Activated CD4-positive, alpha-beta T cell treated with anti-CD3 and anti-CD28 coated beads, Interleukin-2, amount 50 U/mL, for 48 hours (primary cell): ENCODE measurements at regions not wholly inside any gene's neighbourhood (a gene's known extent, or its start where the extent isn't known, plus 50 kb on each side); places are given as distances from the start of the nearest gene placed in this dataset.
A peak's percentile ranks its signal among the peaks of the same experiment; 100 is the strongest.

Experiments used
- DNase-seq, 2 experiments: peaks; one replicate each; pipeline ENCODE4 v3.0.0-alpha.2; 2020

DNA sequence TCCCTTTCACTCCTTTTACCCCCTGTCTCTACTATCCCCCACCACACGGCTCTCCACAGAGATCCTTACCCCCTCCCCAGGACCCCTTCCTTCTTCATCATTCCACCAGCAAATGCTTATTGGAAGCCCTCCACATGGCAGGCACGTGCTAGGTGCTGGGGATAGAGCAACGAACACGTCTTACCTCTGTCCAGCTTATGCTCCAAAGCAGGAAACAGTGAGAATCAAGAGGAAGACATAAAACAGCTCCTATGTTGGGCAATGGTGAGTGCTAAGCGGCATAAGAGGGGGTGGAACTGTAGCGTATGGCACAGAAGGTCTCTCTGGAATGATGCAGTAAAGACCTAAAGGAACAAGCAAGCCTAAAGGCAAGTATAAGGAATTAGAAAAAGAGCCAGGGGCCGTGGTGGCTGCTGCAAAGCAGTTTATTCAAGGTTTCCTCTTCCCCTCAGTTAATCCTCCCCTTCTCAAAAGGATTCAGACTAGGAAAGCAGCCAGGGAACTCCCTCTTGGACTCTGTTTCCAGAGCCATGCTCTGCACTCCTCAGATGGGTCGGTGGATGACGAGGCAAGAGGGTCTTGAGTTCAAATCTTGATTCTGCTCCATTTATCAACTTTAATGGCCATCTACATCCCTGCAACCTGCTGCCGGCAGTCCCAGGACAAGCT, 289.4 kb downstream of the FOXO1 start:
- DNase-seq: no peak

GRCh38 chr13:40377783-40378182, 288.7 kb downstream of the FOXO1 start:
- DNase-seq: peak; percentile 45 to 57

DNA sequence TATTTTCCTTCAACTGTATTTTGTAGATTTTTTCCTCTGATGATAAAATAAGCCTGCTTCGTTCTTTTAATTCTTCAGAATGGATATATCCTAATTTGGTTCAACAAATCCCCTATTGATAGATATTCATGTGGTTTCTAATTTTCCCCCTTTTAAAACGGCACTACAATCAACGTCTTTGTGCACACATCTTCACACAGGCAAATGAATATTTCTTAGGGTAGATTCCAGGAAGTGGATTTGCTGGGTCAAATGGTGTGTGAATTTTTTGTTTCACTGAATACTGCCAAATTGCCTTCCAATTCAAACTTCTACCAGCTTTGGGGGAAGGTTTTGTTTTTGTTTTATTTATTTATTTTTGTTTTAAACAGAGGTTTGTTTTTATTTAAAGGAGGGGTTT, 287.2 kb downstream of the FOXO1 start:
- no peak for DNase-seq

DNA sequence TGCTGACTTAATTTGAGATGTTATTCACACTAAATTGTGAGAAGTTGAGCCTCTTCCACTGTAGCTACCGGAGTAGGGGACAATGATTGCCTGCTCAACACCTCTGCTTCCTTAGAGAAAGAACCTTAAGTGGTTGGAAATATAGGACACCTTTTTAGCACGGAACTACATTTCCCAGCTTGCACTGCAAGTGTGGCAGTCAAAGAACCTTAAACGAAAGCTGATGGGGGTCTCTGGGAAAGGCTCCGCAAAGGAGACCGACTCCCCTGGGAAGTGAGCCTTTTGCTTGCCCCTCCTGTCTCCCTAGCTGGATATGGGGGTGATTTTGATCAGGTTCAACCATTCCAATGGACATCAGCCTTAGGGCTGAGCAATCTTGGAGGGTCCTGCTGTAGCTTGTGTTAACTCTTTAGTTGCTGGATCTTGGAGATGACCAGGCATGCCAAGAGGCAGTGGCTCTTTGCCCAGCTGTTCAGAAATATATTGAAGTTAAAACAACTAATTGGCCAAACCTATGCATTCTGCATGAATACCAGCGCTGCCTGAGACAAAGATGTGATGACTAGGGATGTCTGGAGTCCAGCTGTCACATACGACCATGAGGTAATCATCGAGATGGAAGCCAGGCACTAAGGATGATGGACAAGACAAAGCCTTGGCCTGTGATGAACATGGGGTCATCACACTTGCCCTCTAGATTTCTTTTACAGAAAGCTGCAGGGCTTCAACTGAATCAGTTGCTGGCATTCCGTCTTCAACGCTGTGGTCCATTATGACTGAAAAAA, 286.5 kb downstream of the FOXO1 start:
- DNase-seq: no peak

DNA sequence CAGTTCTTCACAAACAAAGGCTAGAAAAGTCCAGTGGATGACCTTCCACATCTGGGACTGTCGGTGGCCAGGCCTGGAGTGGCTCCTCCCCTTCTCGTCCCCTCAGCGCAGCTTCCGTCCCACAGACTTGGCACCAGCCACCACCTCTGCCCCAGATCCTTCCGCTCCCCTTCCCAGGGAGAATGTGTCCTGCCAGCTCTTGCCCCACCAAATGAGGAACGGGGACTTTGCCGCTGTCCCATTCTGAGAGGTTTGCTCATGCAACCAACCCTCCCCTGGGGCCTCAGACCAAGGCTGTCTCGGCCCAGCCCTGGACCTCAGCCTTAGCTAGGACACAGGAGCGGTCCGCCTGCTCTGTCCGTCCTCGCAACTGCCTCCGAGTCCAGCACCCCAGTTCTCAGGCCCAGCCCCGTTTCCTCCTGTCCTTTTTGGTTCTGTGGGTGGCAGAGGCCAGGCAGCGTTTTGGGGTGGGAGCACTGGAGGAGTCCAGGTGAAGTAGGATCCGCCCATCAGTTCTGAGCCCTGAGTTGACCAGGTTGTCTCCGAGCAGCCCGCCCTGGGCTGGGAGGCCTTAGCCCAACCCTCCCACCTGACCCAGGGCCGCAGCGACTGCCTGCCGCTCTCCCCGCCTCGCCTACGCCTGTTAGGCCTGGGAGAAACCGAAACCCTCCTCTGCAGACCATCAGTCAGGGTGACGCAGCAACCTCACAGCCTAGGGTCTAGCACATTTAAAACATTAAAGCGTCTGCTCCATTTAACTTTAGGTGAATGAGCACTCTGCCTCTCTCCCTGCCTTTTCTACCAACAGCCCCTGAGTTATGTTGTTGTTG, 284.3 kb downstream of the FOXO1 start:
- DNase-seq: no peak

GRCh38 chr13:40383132-40383531, 283.3 kb downstream of the FOXO1 start:
- DNase-seq: no peak

- no peak for DNase-seq
These were observed 282.6 kb downstream of the FOXO1 start for GRCh38 chr13:40383885-40384284.

DNA sequence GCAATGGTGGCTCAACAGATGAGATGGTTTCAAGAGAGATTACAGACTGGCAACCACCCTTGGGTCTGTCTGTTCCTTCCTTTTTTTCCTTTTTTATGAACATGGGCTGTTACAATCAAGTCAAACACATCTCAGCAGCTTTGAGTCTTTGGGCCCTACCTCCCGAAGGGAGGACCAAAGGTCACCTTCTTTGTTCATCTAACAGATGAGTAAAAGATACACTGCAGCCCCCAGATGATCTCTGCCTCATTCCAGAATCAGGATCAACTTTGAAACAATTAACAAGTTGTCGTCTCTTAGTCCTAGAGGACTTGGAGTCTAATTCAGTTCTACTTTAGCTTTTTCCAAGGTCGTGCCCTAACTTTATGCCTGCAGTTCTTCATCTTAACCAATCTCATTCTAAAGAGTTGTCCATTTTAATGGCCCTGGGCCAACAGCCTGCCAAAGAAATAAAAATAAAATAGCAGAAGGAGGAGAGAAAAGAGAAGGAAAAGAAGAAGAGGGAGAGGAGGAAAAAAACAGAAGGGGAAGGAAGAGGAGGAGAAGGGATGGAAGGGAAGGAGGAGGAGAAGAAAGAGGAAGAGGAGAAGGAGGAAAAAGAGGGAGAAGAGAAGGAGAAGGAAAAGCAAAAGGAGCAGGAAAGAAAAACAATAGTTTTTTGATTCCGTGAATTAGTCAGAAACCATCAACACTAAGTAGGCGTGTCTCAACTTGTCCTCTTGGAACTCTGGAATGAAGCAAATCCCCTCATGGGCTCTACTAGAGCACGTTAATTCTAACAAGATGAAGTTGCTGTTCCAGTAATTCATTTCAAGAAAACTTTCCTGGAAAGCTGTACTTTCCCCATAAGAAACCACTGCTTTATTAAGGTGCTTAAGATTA, 281.2 kb downstream of the FOXO1 start:
- DNase-seq: no peak

DNA sequence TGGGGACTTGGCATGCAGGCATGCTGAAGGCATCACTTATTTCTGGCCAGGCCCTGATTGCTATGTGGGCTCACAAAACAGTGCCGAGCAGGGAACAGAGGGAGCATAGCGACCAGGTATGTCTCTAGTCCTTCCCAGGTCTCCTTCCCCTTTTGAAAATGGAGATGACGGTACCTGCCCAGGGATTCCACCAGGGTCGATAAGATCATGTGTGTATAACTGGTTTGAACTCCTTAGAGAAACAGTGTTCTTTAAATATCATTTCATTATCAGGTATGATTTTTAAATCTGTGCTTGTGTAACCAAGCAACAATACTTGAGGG, 280.6 kb downstream of the FOXO1 start:
- DNase-seq: no peak

GRCh38 chr13:40386586-40386985, 279.9 kb downstream of the FOXO1 start:
- DNase-seq: no peak

- no peak for DNase-seq
These were observed 278.7 kb downstream of the FOXO1 start for GRCh38 chr13:40387775-40388174.

GRCh38 chr13:40388617-40389016, 277.8 kb downstream of the FOXO1 start:
- peak; percentile 72 to 82 for DNase-seq

DNA sequence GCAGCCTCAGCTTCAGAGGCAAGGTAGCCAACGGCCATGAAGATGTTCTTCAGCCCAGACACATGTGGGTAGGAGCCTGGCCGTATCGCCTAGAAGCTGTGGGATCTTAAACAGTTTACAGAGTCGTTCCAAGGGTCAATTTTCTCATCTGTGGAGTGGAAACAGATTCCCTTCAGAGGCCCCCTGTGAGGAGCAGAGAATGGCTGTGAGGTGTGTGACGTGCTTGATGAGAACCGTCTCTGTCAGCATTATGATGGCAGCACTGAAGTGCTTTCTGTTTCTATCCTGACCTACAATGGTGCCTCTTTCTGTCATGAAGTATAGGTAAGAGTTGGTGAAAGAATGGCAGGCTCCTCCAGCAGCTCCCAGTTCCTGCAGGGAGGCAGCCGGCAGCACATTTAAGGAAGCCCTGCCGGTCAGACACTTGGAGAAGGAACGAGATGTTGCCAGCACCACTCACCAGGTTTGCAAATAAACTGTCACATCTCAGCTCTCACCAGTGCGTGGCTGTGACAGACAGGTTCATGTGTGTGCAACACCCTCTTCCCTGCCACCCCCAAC, 277.3 kb downstream of the FOXO1 start:
- peak; percentile 47 to 48 for DNase-seq

- DNase-seq: no peak
These were observed 276.0 kb downstream of the FOXO1 start for GRCh38 chr13:40390401-40390916.

GRCh38 chr13:40391788-40392187, 274.7 kb downstream of the FOXO1 start:
- no peak for DNase-seq

DNA sequence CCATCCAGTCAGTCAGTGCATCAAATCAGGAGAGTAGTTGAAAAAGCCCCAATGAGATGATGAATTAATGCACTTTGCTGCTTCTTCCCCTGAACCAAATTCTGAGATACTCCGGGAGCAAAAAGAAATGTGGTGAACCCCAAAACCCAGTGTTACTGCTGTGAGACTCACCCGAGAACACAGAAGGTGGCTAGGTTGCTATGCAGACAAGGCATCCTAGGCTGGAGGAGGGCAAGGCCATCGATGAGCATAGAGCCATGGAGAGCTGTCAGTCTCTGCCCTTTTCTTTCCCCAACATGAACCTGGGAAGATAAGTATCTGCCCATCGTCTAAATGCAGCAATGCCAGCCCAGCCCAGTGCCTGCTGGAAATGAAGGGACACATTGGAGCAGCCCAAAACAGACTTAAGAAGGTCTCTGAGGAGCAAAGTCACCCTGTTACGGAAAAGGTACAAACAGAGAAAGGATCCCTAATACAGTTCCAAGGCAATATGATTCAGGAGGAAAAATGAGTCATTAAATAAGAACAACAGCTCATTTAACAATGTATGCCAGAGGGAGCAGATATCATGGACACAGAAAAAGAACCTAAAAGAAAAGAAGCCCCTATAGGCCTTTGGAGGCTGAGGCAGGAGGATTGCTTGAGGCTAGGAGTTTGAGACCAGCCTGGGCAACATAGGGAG, 272.0 kb downstream of the FOXO1 start:
- no peak for DNase-seq

GRCh38 chr13:40398065-40398464, 268.4 kb downstream of the FOXO1 start:
- no peak for DNase-seq

- no peak for DNase-seq
These were observed 266.7 kb downstream of the FOXO1 start for GRCh38 chr13:40399756-40400155.

DNA sequence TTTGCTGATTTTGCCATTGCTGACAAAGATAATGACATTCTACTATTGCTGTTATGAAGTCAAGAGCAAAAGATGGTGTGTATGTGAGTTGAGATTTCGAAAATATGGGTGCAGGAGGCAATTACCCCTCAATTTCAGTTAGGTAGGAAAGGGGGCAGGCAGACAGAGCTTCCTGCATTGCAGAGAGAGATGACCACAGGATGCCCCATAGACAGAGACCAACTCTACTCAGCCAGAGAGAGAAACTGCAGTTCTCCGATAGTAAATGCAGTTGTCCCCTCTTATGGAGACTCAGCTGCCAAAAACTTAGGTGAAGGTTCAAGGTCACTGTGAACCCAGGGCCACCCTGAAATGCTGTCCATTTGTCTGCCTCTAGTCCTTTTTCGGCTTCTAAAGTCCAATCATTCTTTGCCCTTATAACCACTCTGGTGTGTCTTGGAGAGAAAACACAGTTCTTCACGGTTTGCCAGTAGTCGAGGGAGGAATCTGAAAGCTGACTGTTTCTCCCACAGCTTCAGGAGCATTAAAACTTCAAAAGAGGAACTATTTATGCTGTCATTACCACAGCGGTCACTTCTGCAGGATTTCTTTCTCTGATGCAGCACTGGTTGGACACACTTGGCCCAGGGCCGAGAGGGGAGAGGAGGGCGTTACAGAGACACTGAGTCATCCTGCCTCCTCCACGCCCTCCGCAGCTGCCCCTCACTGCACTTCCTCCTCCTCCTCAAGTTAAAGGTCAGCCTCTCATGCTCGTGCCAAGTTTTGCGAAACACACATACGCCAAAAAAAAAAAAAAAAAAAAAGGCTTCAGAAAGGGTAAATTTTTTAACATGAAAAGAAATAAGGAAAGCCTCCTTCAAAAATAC, 264.3 kb downstream of the FOXO1 start:
- peak; percentile 42 to 43 for DNase-seq

DNA sequence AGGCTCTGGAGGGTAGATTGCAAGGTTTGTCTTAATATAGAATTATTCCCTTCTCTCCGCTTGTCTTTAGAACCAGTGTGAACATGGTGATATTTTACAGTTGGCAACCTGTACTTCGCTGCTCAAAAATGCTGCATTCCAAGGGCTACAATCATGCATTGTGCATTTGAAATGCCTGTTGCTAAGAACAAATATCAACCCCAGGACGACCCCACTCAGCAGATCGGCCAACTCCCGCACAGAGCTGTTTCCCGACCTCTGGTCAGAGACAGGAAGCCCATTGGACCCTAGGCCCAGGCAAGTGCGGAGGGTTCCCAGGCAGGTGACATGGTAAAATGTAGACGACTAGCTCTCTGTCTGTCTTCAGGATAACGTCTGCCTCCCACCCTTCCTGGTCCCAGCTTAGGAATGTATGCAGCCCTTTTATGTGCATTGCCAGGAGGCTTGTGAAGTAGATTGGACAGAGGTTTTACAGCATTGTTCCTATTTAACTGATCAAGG, 263.5 kb downstream of the FOXO1 start:
- DNase-seq: no peak
